ENCODE measurements at regions not wholly inside any gene's neighbourhood (a gene's known extent, or its start where the extent isn't known, plus 50 kb on each side); places are given as distances from the start of the nearest gene placed in this dataset.
A peak's percentile ranks its signal among the peaks of the same experiment; 100 is the strongest.

GRCh38 chr7:11895337-11895736, 63.3 kb upstream of the THSD7A start:
- no peak for DNase-seq (ENCODE audit: low spot score)

DNA sequence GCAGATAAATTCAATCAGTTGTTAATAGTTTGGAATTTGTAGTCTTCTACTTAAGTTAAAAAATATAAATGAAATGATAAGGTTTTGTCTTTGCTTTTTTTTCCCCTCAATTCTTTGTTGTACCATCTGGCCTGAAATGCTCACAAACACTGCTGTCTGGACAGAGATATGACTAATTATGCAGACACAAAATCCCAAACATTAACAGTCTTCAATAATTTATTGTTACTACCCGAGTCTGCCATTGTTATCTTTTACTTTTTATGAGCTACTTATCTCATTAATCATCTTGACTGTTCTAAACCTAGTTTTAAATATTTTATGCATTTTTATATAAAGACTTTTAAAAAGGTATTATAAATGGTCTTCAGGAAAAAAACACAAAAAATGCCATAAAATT, 64.7 kb upstream of the THSD7A start:
- peak; percentile 2 for DNase-seq (ENCODE audit: low spot score)

- no peak for DNase-seq (ENCODE audit: low spot score)
Measured at GRCh38 chr7:11899247-11899646, 67.2 kb upstream of the THSD7A start.

DNA sequence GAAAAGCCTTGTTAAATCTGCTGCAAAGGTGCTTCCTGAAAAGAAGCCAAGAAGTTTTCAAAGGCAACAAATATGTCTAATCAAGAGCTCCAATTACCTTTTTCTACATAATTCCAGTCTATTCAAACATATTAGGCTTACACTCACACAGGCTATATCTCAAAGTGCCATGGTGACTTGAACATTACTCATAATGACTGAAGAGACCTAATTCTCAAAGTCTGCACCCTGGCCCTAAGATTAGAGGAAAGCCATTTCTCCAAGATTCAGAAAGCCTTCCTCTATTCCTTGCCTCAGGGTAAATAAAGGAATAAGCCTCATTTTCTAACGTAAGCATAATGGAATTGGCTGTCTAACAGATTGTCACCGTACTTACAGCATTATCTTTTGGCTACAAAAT, 78.3 kb upstream of the THSD7A start:
- no peak for DNase-seq (ENCODE audit: low spot score)

- DNase-seq (ENCODE audit: low spot score), result no peak
Measured at GRCh38 chr7:11911900-11912299, 79.9 kb upstream of the THSD7A start.

DNA sequence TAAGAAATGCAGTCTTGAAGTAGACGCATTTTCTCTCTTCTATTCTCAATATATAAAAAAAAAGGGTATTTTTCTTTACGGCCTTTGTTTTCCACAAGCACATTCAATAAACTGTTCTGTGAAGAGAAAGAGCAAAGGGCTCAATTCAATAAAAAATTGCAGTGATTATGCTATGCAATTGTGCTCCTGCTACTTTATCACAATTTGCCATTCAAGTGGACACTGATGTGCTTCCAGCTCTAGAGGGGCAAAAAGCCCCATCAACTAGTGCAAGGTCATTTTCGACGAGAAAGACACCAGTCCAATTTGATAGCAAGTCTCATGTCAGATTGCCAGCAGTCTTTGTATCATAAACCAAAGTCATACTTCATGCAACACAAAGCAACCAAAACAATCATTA, 82.6 kb upstream of the THSD7A start:
- no peak for DNase-seq (ENCODE audit: low spot score)

GRCh38 chr7:11923376-11923930, 91.5 kb upstream of the THSD7A start:
- no peak for DNase-seq (ENCODE audit: low spot score)

- DNase-seq (ENCODE audit: low spot score), result no peak
Measured at GRCh38 chr7:11931307-11931706, 99.3 kb upstream of the THSD7A start.

GRCh38 chr7:11934796-11935195, 102.8 kb upstream of the THSD7A start:
- DNase-seq (ENCODE audit: low spot score), result no peak

GRCh38 chr7:11935905-11936304, 103.9 kb upstream of the THSD7A start:
- DNase-seq (ENCODE audit: low spot score), result peak; percentile 35

DNA sequence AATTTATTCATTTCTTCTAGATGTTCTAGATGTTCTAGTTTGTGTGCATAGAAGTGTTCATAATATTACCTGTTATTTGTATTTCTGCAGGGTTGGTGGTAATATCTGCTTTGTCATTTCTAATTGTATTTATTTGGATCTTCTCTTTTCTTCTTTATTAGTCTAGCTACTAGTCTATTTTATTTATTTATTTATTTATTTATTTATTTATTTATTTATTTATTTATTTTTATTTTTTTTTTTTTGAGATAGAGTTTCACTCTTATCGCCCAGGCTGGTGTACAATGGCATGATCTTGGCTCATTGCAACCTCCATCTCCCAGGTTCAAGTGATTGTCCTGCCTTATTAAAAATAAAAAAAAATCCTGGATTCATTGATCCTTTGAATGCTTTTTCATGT, 114.8 kb upstream of the THSD7A start:
- no peak for DNase-seq (ENCODE audit: low spot score)

GRCh38 chr7:11950281-11950680, 118.3 kb upstream of the THSD7A start:
- DNase-seq (ENCODE audit: low spot score), result no peak

- no peak for DNase-seq (ENCODE audit: low spot score)
Measured at GRCh38 chr7:11950942-11951341, 118.9 kb upstream of the THSD7A start.

DNA sequence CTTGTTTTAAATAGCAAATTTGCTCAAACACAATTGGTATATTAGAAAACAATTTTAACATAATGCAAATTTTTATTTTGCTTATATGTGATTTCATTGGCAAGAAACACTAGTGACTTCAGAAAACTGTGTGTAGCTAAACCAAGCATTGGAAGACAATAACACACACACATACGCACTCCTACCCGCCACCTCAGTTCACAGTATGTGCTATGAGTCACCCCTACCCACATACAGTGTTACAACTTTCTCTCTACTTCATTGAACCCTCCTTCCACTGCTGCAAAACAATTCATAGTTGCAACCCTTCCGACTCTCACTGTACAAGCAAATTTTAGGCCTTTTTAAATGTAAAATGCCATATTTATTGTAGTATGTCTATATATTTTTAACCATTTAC, 119.9 kb upstream of the THSD7A start:
- no peak for DNase-seq (ENCODE audit: low spot score)

GRCh38 chr7:11952972-11953371, 121.0 kb upstream of the THSD7A start:
- no peak for DNase-seq (ENCODE audit: low spot score)

DNA sequence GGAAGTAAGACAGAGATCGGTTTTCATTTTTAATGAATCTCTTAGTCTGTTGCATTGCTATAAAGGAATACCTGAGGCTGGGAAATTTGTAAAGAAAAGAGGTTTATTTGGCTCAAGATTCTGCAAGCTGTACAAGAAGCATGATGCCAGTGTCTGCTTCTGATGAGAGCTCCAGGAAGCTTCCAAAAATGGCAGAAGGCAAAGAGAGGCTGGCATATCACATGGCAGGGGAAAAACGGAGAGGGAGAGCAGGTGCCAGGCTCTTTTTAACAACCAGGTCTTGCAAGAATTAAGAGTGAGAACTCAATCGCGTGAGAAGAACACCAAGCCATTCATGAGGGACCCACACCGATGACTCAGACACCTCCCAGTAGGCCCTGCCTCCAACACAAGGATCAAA, 125.0 kb upstream of the THSD7A start:
- no peak for DNase-seq (ENCODE audit: low spot score)

GRCh38 chr7:11957956-11958355, 126.0 kb upstream of the THSD7A start:
- no peak for DNase-seq (ENCODE audit: low spot score)

DNA sequence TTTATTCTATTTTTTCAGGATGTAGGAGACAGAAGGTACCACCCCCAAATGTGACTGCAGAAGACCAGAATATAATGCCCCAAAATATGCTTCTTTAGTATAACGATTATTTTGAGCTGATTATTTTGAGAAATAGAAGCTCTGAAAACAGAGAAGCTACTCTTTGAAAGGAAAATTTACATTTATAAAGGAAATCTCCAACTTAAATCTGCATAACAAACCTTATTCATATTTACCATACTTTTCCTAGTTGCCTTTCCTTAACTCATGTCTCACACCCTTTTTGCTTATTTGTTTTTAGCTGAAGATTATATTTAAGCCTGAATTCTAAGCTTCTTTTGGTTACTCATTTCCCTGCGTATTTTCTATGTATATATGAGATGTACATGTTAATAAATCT, 127.1 kb upstream of the THSD7A start:
- no peak for DNase-seq (ENCODE audit: low spot score)

GRCh38 chr7:11960621-11961020, 128.6 kb upstream of the THSD7A start:
- DNase-seq (ENCODE audit: low spot score), result no peak

DNA sequence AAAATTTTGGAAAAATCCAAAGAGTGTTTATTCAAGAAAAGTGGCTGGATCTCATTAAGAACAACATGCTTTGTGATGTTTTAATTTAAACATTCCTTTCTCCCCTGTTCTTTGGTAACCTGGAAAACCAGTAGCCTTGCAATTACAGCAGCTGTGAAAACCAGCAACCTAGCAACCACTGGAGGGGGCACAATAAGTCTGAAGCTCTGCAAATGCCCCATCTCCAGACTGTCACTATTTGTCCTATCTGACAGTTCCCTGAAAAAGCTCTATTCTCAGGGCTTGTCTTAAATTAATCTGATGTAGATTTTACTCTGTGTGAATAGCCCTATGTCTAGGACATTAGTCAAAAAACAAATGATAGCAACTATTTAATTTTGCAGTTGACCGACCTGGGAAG, 137.6 kb upstream of the THSD7A start:
- DNase-seq (ENCODE audit: low spot score), result no peak

DNA sequence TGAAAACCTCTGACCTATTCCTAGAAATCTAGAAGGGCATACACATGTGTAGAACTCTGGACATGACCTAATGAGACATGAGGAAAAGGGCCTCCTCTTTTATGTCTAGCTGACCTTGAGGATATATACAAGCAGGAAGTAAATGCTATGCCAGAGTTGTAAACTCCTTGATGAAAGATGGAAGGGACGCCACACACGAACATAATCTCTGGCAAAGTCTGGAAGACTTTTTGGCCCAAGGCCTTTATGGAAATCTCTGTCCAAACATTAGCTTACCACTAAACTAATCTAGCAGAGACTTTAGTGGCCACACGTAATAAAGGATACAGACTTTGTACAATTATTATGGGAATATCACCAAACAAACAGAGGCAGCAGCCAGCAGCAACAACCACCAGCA, 138.1 kb upstream of the THSD7A start:
- no peak for DNase-seq (ENCODE audit: low spot score)

DNA sequence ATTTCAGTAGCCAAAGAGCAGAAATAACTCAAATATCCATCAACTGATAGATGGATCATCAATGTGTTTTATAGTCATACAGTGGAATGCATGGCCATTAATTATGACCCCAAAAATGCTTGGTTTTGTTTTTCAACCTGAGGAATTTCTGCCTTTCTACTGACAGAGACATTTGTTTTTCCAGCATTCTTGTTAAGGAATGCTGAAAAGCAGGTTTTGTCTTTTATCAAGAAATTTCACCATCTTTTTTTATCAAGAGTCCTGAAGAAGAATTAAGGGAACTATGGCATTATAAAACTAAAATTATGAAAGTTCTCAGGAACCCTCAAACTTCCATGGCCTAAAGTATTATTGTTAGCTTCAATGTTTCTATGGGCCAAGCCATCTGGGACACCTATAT, 153.4 kb upstream of the THSD7A start:
- DNase-seq (ENCODE audit: low spot score), result no peak

- DNase-seq (ENCODE audit: low spot score), result no peak
Measured at GRCh38 chr7:11985971-11986370, 154.0 kb upstream of the THSD7A start.

DNA sequence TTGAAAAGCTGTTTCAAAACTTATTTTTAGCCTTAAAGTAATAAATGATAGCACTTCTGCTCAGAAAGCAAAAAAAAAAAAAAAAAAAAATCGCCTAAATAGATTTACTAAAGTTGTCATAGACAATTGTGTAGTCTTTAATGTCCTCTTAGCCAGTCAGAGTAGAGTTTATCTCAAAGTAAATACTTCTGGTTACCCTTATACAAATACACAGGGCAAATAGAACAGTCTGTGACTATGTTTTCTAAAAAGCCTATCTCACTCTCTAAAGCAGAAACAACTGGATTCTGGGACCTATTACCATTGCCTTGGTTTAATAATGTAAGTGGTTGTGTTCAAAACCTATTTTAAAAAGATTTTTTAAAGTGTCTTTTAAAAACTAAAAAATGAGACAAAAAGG, 156.2 kb upstream of the THSD7A start:
- DNase-seq (ENCODE audit: low spot score), result no peak

DNA sequence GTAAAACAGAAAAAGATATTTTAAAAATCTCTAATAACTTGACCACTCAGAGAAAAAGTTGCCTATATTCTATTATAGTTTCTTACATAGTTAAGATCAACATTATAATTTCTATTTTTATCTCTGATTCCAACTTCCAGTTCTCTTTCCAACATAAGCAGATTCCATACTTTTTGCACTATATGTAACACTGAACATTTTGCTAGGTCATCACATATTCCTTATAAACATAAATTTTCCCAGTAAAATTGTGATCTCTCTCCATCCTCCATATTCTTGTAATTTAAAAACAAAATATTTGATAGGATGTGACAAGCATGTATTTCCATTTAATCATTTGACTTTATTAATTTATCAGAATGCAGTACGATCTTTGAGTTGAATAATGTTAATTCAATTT, 170.4 kb upstream of the THSD7A start:
- DNase-seq (ENCODE audit: low spot score), result no peak

Data from kidney capillary endothelial cell (primary cell).